Osteocyte (in vitro differentiated cells): ENCODE measurements at regions not wholly inside any gene's neighbourhood (a gene's known extent, or its start where the extent isn't known, plus 50 kb on each side); places are given as distances from the start of the nearest gene placed in this dataset.

Experiments used
- DNase-seq: peaks from one replicate; pipeline ENCODE4 v3.0.0; 2021; ENCODE audit warnings: mixed read lengths; ENCODE audit not compliant: unreplicated experiment; ENCODE audit errors: extremely low spot score
- H3K27ac Mint-ChIP-seq: one replicate; pipeline ENCODE4 v1.8.0; 2021; ENCODE audit warnings: mild to moderate bottlenecking, mixed read lengths; ENCODE audit not compliant: unreplicated experiment
- H3K27me3 Mint-ChIP-seq: one replicate; pipeline ENCODE4 v1.8.0; 2021; ENCODE audit warnings: mixed read lengths; ENCODE audit not compliant: unreplicated experiment
- H3K36me3 Mint-ChIP-seq: one replicate; pipeline ENCODE4 v1.8.0; 2021; ENCODE audit warnings: mixed read lengths; ENCODE audit not compliant: unreplicated experiment
- H3K4me1 Mint-ChIP-seq: one replicate; pipeline ENCODE4 v1.8.0; 2021; ENCODE audit warnings: mixed read lengths; ENCODE audit not compliant: unreplicated experiment
- H3K4me3 Mint-ChIP-seq: one replicate; pipeline ENCODE4 v1.8.0; 2021; ENCODE audit warnings: mild to moderate bottlenecking, moderate library complexity, mixed read lengths; ENCODE audit not compliant: unreplicated experiment
- H3K9me3 Mint-ChIP-seq: one replicate; pipeline ENCODE4 v1.8.0; 2021; ENCODE audit warnings: mixed read lengths; ENCODE audit not compliant: unreplicated experiment
- TF ChIP-seq, protein P1 (sequence below): fragments of 200-600 bp; sonication (generic); IDR thresholded peaks from 2 replicates; pipeline ENCODE4 v1.5.0; 2021; ENCODE audit warnings: antibody characterized with exemption, mild to moderate bottlenecking, moderate library complexity

DNA sequence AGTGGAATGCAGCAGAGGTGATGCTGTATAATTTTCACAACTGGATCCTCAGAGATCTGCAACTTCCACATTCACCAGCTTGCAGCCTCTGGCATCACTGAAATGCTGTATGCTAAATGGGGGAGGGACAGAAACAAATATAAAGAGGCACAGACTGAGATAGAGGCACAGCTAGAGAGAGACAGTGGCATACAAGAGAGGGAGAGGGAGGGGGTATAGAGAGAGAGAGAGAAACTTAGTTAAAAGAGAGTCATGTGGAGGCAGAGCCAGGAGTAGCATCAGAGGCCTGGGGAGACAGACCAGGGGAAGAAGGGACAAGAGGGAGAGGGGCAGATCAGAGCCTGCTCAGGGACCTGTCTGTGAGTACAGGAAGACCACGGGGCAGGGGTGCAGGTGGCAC is 84.5 kb upstream of the GRIK3 start:
- H3K27me3 Mint-ChIP-seq: no peaks in the 10 kb centered on the region
- no peaks in the 10 kb centered on the region for H3K9me3 Mint-ChIP-seq
- H3K4me1 Mint-ChIP-seq: no peaks in the 10 kb centered on the region
- DNase-seq: no peak
- H3K36me3 Mint-ChIP-seq: no peaks in the 10 kb centered on the region
- H3K27ac Mint-ChIP-seq: no peak overlapping the region
- no peak overlapping the region for H3K4me3 Mint-ChIP-seq
- TF ChIP-seq, protein P1, sequence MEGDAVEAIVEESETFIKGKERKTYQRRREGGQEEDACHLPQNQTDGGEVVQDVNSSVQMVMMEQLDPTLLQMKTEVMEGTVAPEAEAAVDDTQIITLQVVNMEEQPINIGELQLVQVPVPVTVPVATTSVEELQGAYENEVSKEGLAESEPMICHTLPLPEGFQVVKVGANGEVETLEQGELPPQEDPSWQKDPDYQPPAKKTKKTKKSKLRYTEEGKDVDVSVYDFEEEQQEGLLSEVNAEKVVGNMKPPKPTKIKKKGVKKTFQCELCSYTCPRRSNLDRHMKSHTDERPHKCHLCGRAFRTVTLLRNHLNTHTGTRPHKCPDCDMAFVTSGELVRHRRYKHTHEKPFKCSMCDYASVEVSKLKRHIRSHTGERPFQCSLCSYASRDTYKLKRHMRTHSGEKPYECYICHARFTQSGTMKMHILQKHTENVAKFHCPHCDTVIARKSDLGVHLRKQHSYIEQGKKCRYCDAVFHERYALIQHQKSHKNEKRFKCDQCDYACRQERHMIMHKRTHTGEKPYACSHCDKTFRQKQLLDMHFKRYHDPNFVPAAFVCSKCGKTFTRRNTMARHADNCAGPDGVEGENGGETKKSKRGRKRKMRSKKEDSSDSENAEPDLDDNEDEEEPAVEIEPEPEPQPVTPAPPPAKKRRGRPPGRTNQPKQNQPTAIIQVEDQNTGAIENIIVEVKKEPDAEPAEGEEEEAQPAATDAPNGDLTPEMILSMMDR: no peak

DNA sequence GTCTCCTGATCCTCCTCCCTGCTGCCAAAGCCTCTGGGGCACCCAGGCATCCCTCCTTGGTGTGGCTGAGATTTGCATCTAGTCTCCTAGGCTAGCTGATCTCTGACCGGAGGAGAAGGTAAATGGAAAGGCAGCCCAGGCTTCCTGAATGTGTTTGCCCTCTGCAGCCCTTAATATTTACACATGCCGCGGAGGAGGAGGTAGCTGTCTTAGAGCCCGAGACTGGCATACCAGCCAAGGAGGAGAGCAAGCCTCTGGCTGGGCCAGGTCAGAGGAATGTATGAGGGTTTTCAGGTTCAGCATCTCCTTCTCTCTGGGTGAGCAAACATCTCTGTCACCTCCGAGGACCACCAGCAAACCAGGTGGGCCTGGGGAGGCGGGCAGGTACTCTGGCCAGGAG is 86.0 kb upstream of the GRIK3 start:
- DNase-seq: no peak
- Mint-ChIP-seq H3K27ac (no peak overlapping the region), H3K27me3 (no peaks in the 10 kb centered on the region), H3K9me3 (no peaks in the 10 kb centered on the region), H3K36me3 (no peaks in the 10 kb centered on the region), H3K4me3 (no peak overlapping the region), H3K4me1 (no peaks in the 10 kb centered on the region)
- TF ChIP-seq, protein P1: no peak

DNA sequence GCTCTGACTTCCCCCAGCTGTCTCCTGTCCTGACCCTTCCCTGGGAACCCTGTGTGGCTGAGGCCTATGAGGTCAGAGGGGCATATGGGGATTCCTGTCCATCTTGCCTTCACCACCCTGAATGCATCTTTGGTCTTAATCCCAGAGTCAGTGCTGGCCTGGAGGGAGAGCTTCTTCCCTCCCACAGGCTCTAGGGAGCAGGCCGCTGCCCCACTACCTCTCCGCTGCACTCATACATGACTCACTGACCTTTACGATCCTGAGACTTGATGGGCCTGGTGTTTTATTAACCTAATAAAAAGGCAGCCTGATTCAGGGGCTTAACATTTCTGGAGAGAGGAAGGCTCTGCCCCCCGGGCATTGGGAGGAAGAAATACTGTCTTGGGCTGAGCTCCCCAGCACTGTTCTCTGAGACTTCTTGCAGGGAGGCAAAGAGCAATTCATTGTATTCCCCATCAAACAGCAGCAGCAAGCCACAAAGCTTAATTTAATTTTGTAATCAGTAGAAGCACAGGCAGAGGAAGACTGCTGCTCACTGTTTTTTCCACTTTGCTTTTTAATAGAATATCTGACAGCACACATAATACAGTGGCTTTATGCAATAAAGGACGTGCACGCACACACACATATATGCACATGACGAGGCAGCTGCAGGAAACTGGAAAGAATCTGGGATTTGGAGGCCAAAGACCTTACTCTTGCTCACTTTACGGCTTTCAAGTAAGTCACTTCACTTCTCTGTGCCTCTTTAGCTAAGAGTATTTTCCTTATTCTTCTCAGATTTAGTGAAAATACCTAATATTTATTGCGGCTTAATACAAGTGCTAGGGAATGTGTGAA is 89.2 kb upstream of the GRIK3 start:
- no peak overlapping the region for H3K4me3 Mint-ChIP-seq
- TF ChIP-seq, protein P1: no peak
- no peaks in the 10 kb centered on the region for H3K4me1 Mint-ChIP-seq
- no peaks in the 10 kb centered on the region for H3K27me3 Mint-ChIP-seq
- H3K36me3 Mint-ChIP-seq: no peaks in the 10 kb centered on the region
- no peak overlapping the region for H3K27ac Mint-ChIP-seq
- no peak for DNase-seq
- H3K9me3 Mint-ChIP-seq: no peaks in the 10 kb centered on the region

- no peak overlapping the region for H3K27ac Mint-ChIP-seq
- DNase-seq: no peak
- no peaks in the 10 kb centered on the region for H3K27me3 Mint-ChIP-seq
Measured at GRCh38 chr1:37124501-37124900, 90.2 kb upstream of the GRIK3 start.

GRCh38 chr1:37125295-37125694 is 91.0 kb upstream of the GRIK3 start:
- Mint-ChIP-seq H3K36me3 (no peaks in the 10 kb centered on the region), H3K27me3 (no peaks in the 10 kb centered on the region), H3K4me3 (no peak overlapping the region), H3K4me1 (no peaks in the 10 kb centered on the region), H3K27ac (no peak overlapping the region), H3K9me3 (no peaks in the 10 kb centered on the region)
- DNase-seq: no peak
- TF ChIP-seq, protein P1: no peak

More at GRCh38 chr1:37124501-37124900, 90.2 kb upstream of the GRIK3 start:
- Mint-ChIP-seq H3K36me3 (no peaks in the 10 kb centered on the region), H3K4me3 (no peak overlapping the region), H3K4me1 (no peaks in the 10 kb centered on the region), H3K9me3 (no peaks in the 10 kb centered on the region)
- TF ChIP-seq, protein P1: no peak
